ENCODE measurements at regions not wholly inside any gene's neighbourhood (a gene's known extent, or its start where the extent isn't known, plus 50 kb on each side); places are given as distances from the start of the nearest gene placed in this dataset.
A peak's percentile ranks its signal among the peaks of the same experiment; 100 is the strongest.

GRCh38 chr10:131009791-131010190, 301.7 kb downstream of the TCERG1L start:
- Histone ChIP-seq H3K4me1 (ENCODE audit: control insufficient read depth in 1 of 2, extremely low read depth in 1 of 2, insufficient read depth in 2 of 2, low read length in 2 of 2) (no peaks in the 10 kb centered on the region), H3K36me3 (ENCODE audit: control insufficient read depth in 2 of 2, extremely low read depth in 1 of 2, insufficient read depth in 1 of 2, low read length in 1 of 2) (no peaks in the 10 kb centered on the region), H3K9me3 (no peaks in the 10 kb centered on the region), H3K4me3 (ENCODE audit: control insufficient read depth in 1 of 2, extremely low read depth in 1 of 2, low read length in 1 of 2) (no peak overlapping the region), H3K27ac (ENCODE audit: low read length) (no peak overlapping the region), H3K27me3 (replicated peaks in 1 of 2; ENCODE audit: control insufficient read depth in 2 of 2, extremely low read depth in 1 of 2, insufficient read depth in 2 of 2, low read length in 1 of 2) (peaks cover 0 to 12% of the 10 kb centered on the region in 2 experiments)
- DNase-seq = no peak
- Mint-ChIP-seq H3K9me3 (peaks cover 0 to 3% (median 2%) of the 10 kb centered on the region in 3 donors), H3K4me3 (no peak overlapping the region), H3K27ac (no peak overlapping the region), H3K27me3 (peaks cover 0 to 4% of the 10 kb centered on the region in 2 donors), H3K36me3 (no peaks in the 10 kb centered on the region), H3K4me1 (no peaks in the 10 kb centered on the region)
- ATAC-seq (replicated peaks in 1 of 4) = no peak
- ChIA-PET POLR2A (no interaction called here), CTCF (no interaction called here)
- 30% methylated on average over 4 of the region's 5 CpGs for WGBS (ENCODE audit: insufficient coverage)

GRCh38 chr10:131010965-131011575, 300.5 kb downstream of the TCERG1L start:
- CTCF ChIA-PET = no interaction called here
- H3K9me3 ChIP-seq = no peaks in the 10 kb centered on the region
- no peak for ATAC-seq (replicated peaks in 1 of 4)
- no peaks in the 10 kb centered on the region for H3K36me3 Mint-ChIP-seq
- 89% methylated on average over 6 of the region's 11 CpGs for WGBS (ENCODE audit: insufficient coverage)
- no peak overlapping the region for H3K4me3 ChIP-seq (ENCODE audit: control insufficient read depth in 1 of 2, extremely low read depth in 1 of 2, low read length in 1 of 2)
- H3K9me3 Mint-ChIP-seq = no peaks in the 10 kb centered on the region
- H3K27ac Mint-ChIP-seq = no peak overlapping the region
- no peaks in the 10 kb centered on the region for H3K4me1 Mint-ChIP-seq
- DNase-seq = no peak
- POLR2A ChIA-PET = no interaction called here
- H3K27ac ChIP-seq (ENCODE audit: low read length) = no peak overlapping the region
- no peaks in the 10 kb centered on the region for H3K4me1 ChIP-seq (ENCODE audit: control insufficient read depth in 1 of 2, extremely low read depth in 1 of 2, insufficient read depth in 2 of 2, low read length in 2 of 2)
- H3K27me3 Mint-ChIP-seq = peaks cover 0 to 4% of the 10 kb centered on the region in 2 donors
- H3K4me3 Mint-ChIP-seq = no peak overlapping the region
- no peaks in the 10 kb centered on the region for H3K36me3 ChIP-seq (ENCODE audit: control insufficient read depth in 2 of 2, extremely low read depth in 1 of 2, insufficient read depth in 1 of 2, low read length in 1 of 2)
- peaks cover 0 to 17% of the 10 kb centered on the region in 2 experiments for H3K27me3 ChIP-seq (replicated peaks in 1 of 2; ENCODE audit: control insufficient read depth in 2 of 2, extremely low read depth in 1 of 2, insufficient read depth in 2 of 2, low read length in 1 of 2)

- Histone ChIP-seq H3K27me3 (replicated peaks in 1 of 2; ENCODE audit: control insufficient read depth in 2 of 2, extremely low read depth in 1 of 2, insufficient read depth in 2 of 2, low read length in 1 of 2) (peaks cover 0 to 17% of the 10 kb centered on the region in 2 experiments), H3K36me3 (ENCODE audit: control insufficient read depth in 2 of 2, extremely low read depth in 1 of 2, insufficient read depth in 1 of 2, low read length in 1 of 2) (no peaks in the 10 kb centered on the region), H3K4me1 (ENCODE audit: control insufficient read depth in 1 of 2, extremely low read depth in 1 of 2, insufficient read depth in 2 of 2, low read length in 2 of 2) (no peaks in the 10 kb centered on the region), H3K9me3 (no peaks in the 10 kb centered on the region), H3K4me3 (ENCODE audit: control insufficient read depth in 1 of 2, extremely low read depth in 1 of 2, low read length in 1 of 2) (no peak overlapping the region), H3K27ac (ENCODE audit: low read length) (no peak overlapping the region)
- no peaks in the 10 kb centered on the region for H3K4me1 Mint-ChIP-seq
- ChIA-PET CTCF (no interaction called here), POLR2A (interaction anchor here in 1 of 2 donors (0.5 kb wide), 1 partner anchor 22 kb away, joined by 3 read pairs; no protein-coding TSS in a partner anchor)
- no peak overlapping the region for H3K27ac Mint-ChIP-seq
- 83% methylated on average over 10 of the region's 10 CpGs for WGBS (ENCODE audit: insufficient coverage)
- H3K9me3 Mint-ChIP-seq = no peaks in the 10 kb centered on the region
- no peak overlapping the region for H3K4me3 Mint-ChIP-seq
- no peaks in the 10 kb centered on the region for H3K36me3 Mint-ChIP-seq
- H3K27me3 Mint-ChIP-seq = peaks cover 0 to 4% of the 10 kb centered on the region in 2 donors
- ATAC-seq (replicated peaks in 1 of 4) (no peak), DNase-seq (peak in 1 of 35 experiments; percentile 11)
Measured at GRCh38 chr10:131011936-131012640, 299.4 kb downstream of the TCERG1L start.

- H3K9me3 Mint-ChIP-seq = no peaks in the 10 kb centered on the region
- ChIA-PET CTCF (no interaction called here), POLR2A (interaction anchor here in 1 of 2 donors (0.5 kb wide), 1 partner anchor 22 kb away, joined by 3 read pairs; no protein-coding TSS in a partner anchor)
- H3K36me3 ChIP-seq (ENCODE audit: control insufficient read depth in 2 of 2, extremely low read depth in 1 of 2, insufficient read depth in 1 of 2, low read length in 1 of 2) = no peaks in the 10 kb centered on the region
- 76% methylated on average over 3 of the region's 5 CpGs for WGBS (ENCODE audit: insufficient coverage)
- H3K27me3 Mint-ChIP-seq = peaks cover 0 to 4% of the 10 kb centered on the region in 2 donors
- no peaks in the 10 kb centered on the region for H3K9me3 ChIP-seq
- ATAC-seq (replicated peaks in 1 of 4) (no peak), DNase-seq (peak in 1 of 35 experiments; percentile 5)
- no peaks in the 10 kb centered on the region for H3K4me1 Mint-ChIP-seq
- no peaks in the 10 kb centered on the region for H3K4me1 ChIP-seq (ENCODE audit: control insufficient read depth in 1 of 2, extremely low read depth in 1 of 2, insufficient read depth in 2 of 2, low read length in 2 of 2)
- no peak overlapping the region for H3K27ac Mint-ChIP-seq
- H3K27me3 ChIP-seq (replicated peaks in 1 of 2; ENCODE audit: control insufficient read depth in 2 of 2, extremely low read depth in 1 of 2, insufficient read depth in 2 of 2, low read length in 1 of 2) = peaks cover 0 to 17% of the 10 kb centered on the region in 2 experiments
- no peak overlapping the region for H3K4me3 ChIP-seq (ENCODE audit: control insufficient read depth in 1 of 2, extremely low read depth in 1 of 2, low read length in 1 of 2)
- no peak overlapping the region for H3K27ac ChIP-seq (ENCODE audit: low read length)
- no peak overlapping the region for H3K4me3 Mint-ChIP-seq
- no peaks in the 10 kb centered on the region for H3K36me3 Mint-ChIP-seq
Measured at GRCh38 chr10:131012641-131012985, 298.9 kb downstream of the TCERG1L start.

- no peaks in the 10 kb centered on the region for H3K9me3 ChIP-seq
- Mint-ChIP-seq H3K27me3 (peaks cover 0 to 4% of the 10 kb centered on the region in 2 donors), H3K36me3 (no peaks in the 10 kb centered on the region), H3K27ac (no peak overlapping the region), H3K9me3 (no peaks in the 10 kb centered on the region), H3K4me1 (no peaks in the 10 kb centered on the region), H3K4me3 (no peak overlapping the region)
- ChIA-PET POLR2A (no interaction called here), CTCF (no interaction called here)
- H3K27ac ChIP-seq (ENCODE audit: low read length) = no peak overlapping the region
- ATAC-seq (replicated peaks in 1 of 4) = no peak
- no peaks in the 10 kb centered on the region for H3K36me3 ChIP-seq (ENCODE audit: control insufficient read depth in 2 of 2, extremely low read depth in 1 of 2, insufficient read depth in 1 of 2, low read length in 1 of 2)
- H3K27me3 ChIP-seq (replicated peaks in 1 of 2; ENCODE audit: control insufficient read depth in 2 of 2, extremely low read depth in 1 of 2, insufficient read depth in 2 of 2, low read length in 1 of 2) = peaks cover 0 to 17% of the 10 kb centered on the region in 2 experiments
- H3K4me1 ChIP-seq (ENCODE audit: control insufficient read depth in 1 of 2, extremely low read depth in 1 of 2, insufficient read depth in 2 of 2, low read length in 2 of 2) = no peaks in the 10 kb centered on the region
- no peak overlapping the region for H3K4me3 ChIP-seq (ENCODE audit: control insufficient read depth in 1 of 2, extremely low read depth in 1 of 2, low read length in 1 of 2)
- 85% methylated on average over 14 of the region's 17 CpGs for WGBS (ENCODE audit: insufficient coverage)
- DNase-seq = peak in 1 of 35 experiments; percentile 19
Measured at GRCh38 chr10:131013281-131013912, 298.1 kb downstream of the TCERG1L start.

GRCh38 chr10:131014271-131014670, 297.2 kb downstream of the TCERG1L start:
- no peaks in the 10 kb centered on the region for H3K36me3 ChIP-seq (ENCODE audit: control insufficient read depth in 2 of 2, extremely low read depth in 1 of 2, insufficient read depth in 1 of 2, low read length in 1 of 2)
- H3K27ac Mint-ChIP-seq = no peak overlapping the region
- no peak for ATAC-seq (replicated peaks in 1 of 4)
- no peak overlapping the region for H3K4me3 Mint-ChIP-seq
- 83% methylated on average over 3 of the region's 3 CpGs for WGBS (ENCODE audit: insufficient coverage)
- H3K4me3 ChIP-seq (ENCODE audit: control insufficient read depth in 1 of 2, extremely low read depth in 1 of 2, low read length in 1 of 2) = no peak overlapping the region
- peak in 1 of 35 experiments; percentile 17 for DNase-seq
- H3K9me3 ChIP-seq = no peaks in the 10 kb centered on the region
- ChIA-PET POLR2A (no interaction called here), CTCF (no interaction called here)
- H3K4me1 ChIP-seq (ENCODE audit: control insufficient read depth in 1 of 2, extremely low read depth in 1 of 2, insufficient read depth in 2 of 2, low read length in 2 of 2) = no peaks in the 10 kb centered on the region
- no peaks in the 10 kb centered on the region for H3K36me3 Mint-ChIP-seq
- H3K27ac ChIP-seq (ENCODE audit: low read length) = no peak overlapping the region
- no peaks in the 10 kb centered on the region for H3K9me3 Mint-ChIP-seq
- H3K27me3 Mint-ChIP-seq = peaks cover 0 to 4% of the 10 kb centered on the region in 2 donors
- peaks cover 0 to 17% of the 10 kb centered on the region in 2 experiments for H3K27me3 ChIP-seq (replicated peaks in 1 of 2; ENCODE audit: control insufficient read depth in 2 of 2, extremely low read depth in 1 of 2, insufficient read depth in 2 of 2, low read length in 1 of 2)
- no peaks in the 10 kb centered on the region for H3K4me1 Mint-ChIP-seq

Measured in T-cell (primary cell).